Peyer's patch (tissue), 4 donors: ENCODE measurements at regions not wholly inside any gene's neighbourhood (a gene's known extent, or its start where the extent isn't known, plus 50 kb on each side); places are given as distances from the start of the nearest gene placed in this dataset.

Source experiments
- CTCF ChIP-seq, 6 experiments: fragments of 450-650 bp in 4 of 6; fragments of 200-600 bp in 2 of 6; sonication (generic) in 1 of 6; IDR thresholded peaks; one replicate each; pipeline ENCODE4 v1.5.1; 2017 to 2019; ENCODE audit warnings: antibody characterized with exemption in 6 of 6, mild to moderate bottlenecking in 3 of 6, moderate library complexity in 1 of 6
- POLR2A ChIP-seq, 2 donors: fragments of 450-650 bp; IDR thresholded peaks; one replicate each; pipeline ENCODE4 v1.5.1; 2017; ENCODE audit warnings: antibody characterized with exemption in 2 of 2, mild to moderate bottlenecking in 2 of 2, moderate library complexity in 2 of 2

- TF ChIP-seq POLR2A (IDR thresholded peaks at IDR 0.05) = no peak
- TF ChIP-seq CTCF (IDR thresholded peaks at IDR 0.05) = no peak
Measured at GRCh38 chr3:177793451-177793850, 596.2 kb upstream of the TBL1XR1 start.
